WTC11 (cell line): ENCODE measurements at regions not wholly inside any gene's neighbourhood (a gene's known extent, or its start where the extent isn't known, plus 50 kb on each side); places are given as distances from the start of the nearest gene placed in this dataset.

Experiments used
- ATAC-seq: fragments of 200-7000 bp; cut with Tn5 transposase; 2 replicates; pipeline ENCODE4 v1.10.0; 2021; ENCODE audit warnings: mild to moderate bottlenecking, moderate library complexity
- CTCF ChIA-PET: fragments of 300-600 bp; sonication (Branson Sonifier 250); formaldehyde crosslinking; loops from one replicate; lab custom pipeline; 2021; ENCODE audit warnings: antibody characterized with exemption; lab: Charles Lee
- POLR2A ChIA-PET: fragments of 350-600 bp; sonication (Branson Sonifier 250); formaldehyde crosslinking; loops from one replicate; lab custom pipeline; 2021; ENCODE audit warnings: antibody characterized with exemption; lab: Charles Lee
- DNase-seq: peaks from one replicate; pipeline ENCODE4 v3.0.0; 2021; ENCODE audit warnings: low spot score
- H3K27ac Mint-ChIP-seq: 2 replicates; pipeline ENCODE4 v1.8.0; 2021; ENCODE audit warnings: mixed read lengths
- H3K27me3 Mint-ChIP-seq: 2 replicates; pipeline ENCODE4 v1.8.0; 2021; ENCODE audit warnings: low read depth, mild to moderate bottlenecking, moderate library complexity, mixed read lengths
- H3K36me3 Mint-ChIP-seq: 2 replicates; pipeline ENCODE4 v1.8.0; 2021; ENCODE audit warnings: mixed read lengths
- H3K4me1 Mint-ChIP-seq: 2 replicates; pipeline ENCODE4 v1.8.0; 2022; ENCODE audit warnings: mixed read lengths
- H3K4me3 Mint-ChIP-seq: 2 replicates; pipeline ENCODE4 v1.8.0; 2021; ENCODE audit warnings: mild to moderate bottlenecking, moderate library complexity, mixed read lengths
- H3K9me3 Mint-ChIP-seq: 2 replicates; pipeline ENCODE4 v1.8.0; 2021; ENCODE audit warnings: mixed read lengths
- ARID4B ChIP-seq: sonication (generic); formaldehyde crosslinking; IDR thresholded peaks from 2 replicates; pipeline ENCODE4 v1.8.0; 2023; ENCODE audit warnings: missing genetic modification reagents, mild to moderate bottlenecking, borderline replicate concordance
- ELF4 ChIP-seq: sonication (generic); formaldehyde crosslinking; IDR thresholded peaks from 2 replicates; pipeline ENCODE4 v1.8.1; 2022; ENCODE audit warnings: low read depth, mild to moderate bottlenecking, moderate library complexity, missing genetic modification reagents
- EMX1 ChIP-seq: fragments of 250-450 bp; sonication (Bioruptor Pico); IDR thresholded peaks from 2 replicates; pipeline ENCODE4 v1.8.0; 2021; ENCODE audit warnings: mild to moderate bottlenecking
- FOXP4 ChIP-seq: sonication (generic); formaldehyde crosslinking; IDR thresholded peaks from 2 replicates; pipeline ENCODE4 v1.8.0; 2022; ENCODE audit warnings: mild to moderate bottlenecking, missing genetic modification reagents
- GABPB1 ChIP-seq: sonication (generic); formaldehyde crosslinking; IDR thresholded peaks from 2 replicates; pipeline ENCODE4 v1.8.1; 2023; ENCODE audit warnings: mild to moderate bottlenecking, missing genetic modification reagents
- GTF2I ChIP-seq: fragments of 250-450 bp; sonication (Bioruptor Pico); conservative IDR thresholded peaks from 2 replicates; pipeline ENCODE4 v1.4.0; 2021; ENCODE audit warnings: mild to moderate bottlenecking
- HMGXB4 ChIP-seq: sonication (generic); formaldehyde crosslinking; IDR thresholded peaks from 2 replicates; pipeline ENCODE4 v1.8.1; 2023; ENCODE audit warnings: mild to moderate bottlenecking, moderate library complexity, missing genetic modification reagents
- IRF1 ChIP-seq: sonication (generic); formaldehyde crosslinking; IDR thresholded peaks from 2 replicates; pipeline ENCODE4 v1.8.0; 2023; ENCODE audit warnings: missing genetic modification reagents
- IRF2 ChIP-seq: sonication (generic); formaldehyde crosslinking; IDR thresholded peaks from 2 replicates; pipeline ENCODE4 v1.8.0; 2022; ENCODE audit warnings: low read depth, missing genetic modification reagents, borderline replicate concordance
- KAT7 ChIP-seq: sonication (generic); formaldehyde crosslinking; IDR thresholded peaks from 2 replicates; pipeline ENCODE4 v1.8.1; 2023; ENCODE audit warnings: missing genetic modification reagents, mild to moderate bottlenecking, borderline replicate concordance
- NR2C2 ChIP-seq: sonication (generic); formaldehyde crosslinking; IDR thresholded peaks from 2 replicates; pipeline ENCODE4 v1.8.0; 2022; ENCODE audit warnings: mild to moderate bottlenecking, missing genetic modification reagents
- PREB ChIP-seq: sonication (generic); formaldehyde crosslinking; IDR thresholded peaks from 2 replicates; pipeline ENCODE4 v1.8.1; 2022; ENCODE audit warnings: mild to moderate bottlenecking, missing genetic modification reagents, moderate library complexity, borderline replicate concordance
- RORB ChIP-seq: fragments of 250-450 bp; sonication (Bioruptor Pico); IDR thresholded peaks from 2 replicates; pipeline ENCODE4 v1.9.0; 2021; ENCODE audit warnings: mild to moderate bottlenecking
- SMAD4 ChIP-seq: sonication (generic); formaldehyde crosslinking; IDR thresholded peaks from 2 replicates; pipeline ENCODE4 v1.8.0; 2022; ENCODE audit warnings: mild to moderate bottlenecking, missing genetic modification reagents
- ZNF138 ChIP-seq: sonication (generic); formaldehyde crosslinking; conservative IDR thresholded peaks from 2 replicates; pipeline ENCODE4 v1.8.1; 2022; ENCODE audit warnings: mild to moderate bottlenecking, moderate library complexity, missing genetic modification reagents
- ZNF396 ChIP-seq: fragments of 250-450 bp; sonication (Bioruptor Pico); IDR thresholded peaks from 2 replicates; pipeline ENCODE4 v1.8.0; 2021; ENCODE audit warnings: mild to moderate bottlenecking, moderate library complexity, borderline replicate concordance
- ZNF512 ChIP-seq: sonication (generic); formaldehyde crosslinking; IDR thresholded peaks from 2 replicates; pipeline ENCODE4 v1.8.1; 2022; ENCODE audit warnings: missing genetic modification reagents, borderline replicate concordance
- ZNF532 ChIP-seq: fragments of 250-450 bp; sonication (Bioruptor Pico); IDR thresholded peaks from 2 replicates; pipeline ENCODE4 v1.9.0; 2021; ENCODE audit warnings: mild to moderate bottlenecking, borderline replicate concordance

GRCh38 chr6:17027441-17027840 is 74.4 kb upstream of the STMND1 start (continued):
- TF ChIP-seq FOXP4 (CRISPR knock-in tag) (no peak), EMX1 (no peak), ZNF512 (CRISPR knock-in tag) (no peak), ZNF396 (CRISPR knock-in tag) (no peak), HMGXB4 (CRISPR knock-in tag) (no peak), ARID4B (CRISPR knock-in tag) (no peak), GTF2I (CRISPR knock-in tag) (no peak), NR2C2 (CRISPR knock-in tag) (no peak), GABPB1 (CRISPR knock-in tag) (no peak), RORB (no peak)

- POLR2A ChIA-PET, result no interaction called here
- TF ChIP-seq ELF4 (no peak), RORB (no peak)
- Mint-ChIP-seq H3K36me3 (peaks cover 18% of the 10 kb centered on the region), H3K27ac (no peak overlapping the region), H3K4me1 (peaks cover 13% of the 10 kb centered on the region), H3K9me3 (peaks cover 40% of the 10 kb centered on the region), H3K4me3 (no peak overlapping the region), H3K27me3 (no peaks in the 10 kb centered on the region; the same call in 1 of the 2 replicates)
- ATAC-seq (no peak), DNase-seq (no peak)
- CTCF ChIA-PET, result no interaction called here
Observed at GRCh38 chr6:17022604-17023003, 79.2 kb upstream of the STMND1 start.

- ATAC-seq (no peak), DNase-seq (no peak)
- Mint-ChIP-seq H3K27me3 (peaks cover 2% of the 10 kb centered on the region; the same call in 1 of the 2 replicates), H3K36me3 (peaks cover 18% of the 10 kb centered on the region), H3K9me3 (peaks cover 32% of the 10 kb centered on the region), H3K27ac (no peak overlapping the region), H3K4me3 (no peak overlapping the region), H3K4me1 (peaks cover 6% of the 10 kb centered on the region; the same call in 1 of the 2 replicates)
- ChIA-PET POLR2A (no interaction called here), CTCF (interaction anchor here (0.9 kb wide), 1 partner anchor 57 kb away, joined by 3 read pairs; no protein-coding TSS in a partner anchor)
- no peak for TF ChIP-seq GTF2I (CRISPR knock-in tag)
- TF ChIP-seq KAT7 (CRISPR knock-in tag), result no peak
- TF ChIP-seq ZNF138 (CRISPR knock-in tag), result no peak
- no peak for TF ChIP-seq PREB (CRISPR knock-in tag)
- no peak for TF ChIP-seq SMAD4
- no peak for TF ChIP-seq IRF1 (CRISPR knock-in tag)
- TF ChIP-seq IRF2, result no peak
- TF ChIP-seq RORB, result no peak
- no peak for TF ChIP-seq ZNF532 (CRISPR knock-in tag)
Observed at GRCh38 chr6:17021539-17021889, 80.3 kb upstream of the STMND1 start.
